Choroid plexus epithelial cell (primary cell): ENCODE measurements at regions not wholly inside any gene's neighbourhood (a gene's known extent, or its start where the extent isn't known, plus 50 kb on each side); places are given as distances from the start of the nearest gene placed in this dataset.

Source experiments
- DNase-seq: peaks from one replicate; pipeline ENCODE4 v3.0.0-alpha.2; 2010; ENCODE audit warnings: low read depth
- H3K4me3 ChIP-seq: 2 replicates; pipeline ENCODE4 v1.5.1; 2011; ENCODE audit warnings: low read depth, mild to moderate bottlenecking, control low read depth, low read length, moderate library complexity
- TF ChIP-seq, protein P1 (sequence below): conservative IDR thresholded peaks from 2 replicates; pipeline ENCODE4 v1.5.1; 2011; ENCODE audit warnings: low read depth, mild to moderate bottlenecking, control low read depth, inconsistent platforms, low read length, moderate library complexity

DNA sequence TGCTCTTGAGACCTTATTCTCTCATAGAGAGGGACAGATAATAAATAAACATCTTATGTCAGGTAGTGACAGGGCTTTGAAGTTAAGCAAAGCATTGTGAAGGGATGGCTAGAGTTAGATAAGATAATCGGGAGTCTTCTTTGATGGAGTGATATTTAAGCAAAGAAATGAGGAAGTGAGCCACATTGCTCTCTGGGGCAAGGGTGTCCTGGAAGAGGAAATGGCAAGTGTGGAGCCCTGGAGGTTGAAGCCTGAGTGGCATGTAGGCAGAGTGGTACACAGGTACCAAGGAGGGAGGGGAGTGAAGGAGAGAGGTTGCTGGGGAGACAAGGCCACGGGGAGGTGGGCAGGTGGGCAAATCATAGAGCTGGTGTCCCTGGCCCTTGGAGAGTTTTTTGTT is 110.2 kb downstream of the CTAGE1 start:
- TF ChIP-seq, protein P1, sequence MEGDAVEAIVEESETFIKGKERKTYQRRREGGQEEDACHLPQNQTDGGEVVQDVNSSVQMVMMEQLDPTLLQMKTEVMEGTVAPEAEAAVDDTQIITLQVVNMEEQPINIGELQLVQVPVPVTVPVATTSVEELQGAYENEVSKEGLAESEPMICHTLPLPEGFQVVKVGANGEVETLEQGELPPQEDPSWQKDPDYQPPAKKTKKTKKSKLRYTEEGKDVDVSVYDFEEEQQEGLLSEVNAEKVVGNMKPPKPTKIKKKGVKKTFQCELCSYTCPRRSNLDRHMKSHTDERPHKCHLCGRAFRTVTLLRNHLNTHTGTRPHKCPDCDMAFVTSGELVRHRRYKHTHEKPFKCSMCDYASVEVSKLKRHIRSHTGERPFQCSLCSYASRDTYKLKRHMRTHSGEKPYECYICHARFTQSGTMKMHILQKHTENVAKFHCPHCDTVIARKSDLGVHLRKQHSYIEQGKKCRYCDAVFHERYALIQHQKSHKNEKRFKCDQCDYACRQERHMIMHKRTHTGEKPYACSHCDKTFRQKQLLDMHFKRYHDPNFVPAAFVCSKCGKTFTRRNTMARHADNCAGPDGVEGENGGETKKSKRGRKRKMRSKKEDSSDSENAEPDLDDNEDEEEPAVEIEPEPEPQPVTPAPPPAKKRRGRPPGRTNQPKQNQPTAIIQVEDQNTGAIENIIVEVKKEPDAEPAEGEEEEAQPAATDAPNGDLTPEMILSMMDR = no peak
- no peak overlapping the region for H3K4me3 ChIP-seq
- DNase-seq = no peak

DNA sequence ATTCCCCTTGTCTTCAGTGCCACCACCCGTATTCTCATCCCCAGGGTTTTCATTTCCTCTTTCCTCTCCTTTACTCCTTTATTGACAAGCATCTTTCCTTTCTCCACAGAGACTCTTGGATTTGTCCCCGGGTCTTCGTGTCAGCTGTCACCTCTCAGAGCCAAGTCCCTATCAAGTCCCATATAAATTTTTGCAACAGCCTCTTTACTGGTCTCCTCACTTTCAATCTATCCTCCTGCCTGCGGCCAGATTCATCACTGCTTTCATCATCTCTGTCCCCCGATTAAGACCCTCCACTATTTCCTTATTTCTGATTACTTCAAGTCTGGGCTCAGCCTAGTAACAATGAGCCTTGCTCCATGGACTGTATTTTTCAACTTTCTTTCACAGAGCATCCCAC is 113.8 kb downstream of the CTAGE1 start:
- no peak overlapping the region for H3K4me3 ChIP-seq
- TF ChIP-seq, protein P1 = no peak
- DNase-seq = no peak

DNA sequence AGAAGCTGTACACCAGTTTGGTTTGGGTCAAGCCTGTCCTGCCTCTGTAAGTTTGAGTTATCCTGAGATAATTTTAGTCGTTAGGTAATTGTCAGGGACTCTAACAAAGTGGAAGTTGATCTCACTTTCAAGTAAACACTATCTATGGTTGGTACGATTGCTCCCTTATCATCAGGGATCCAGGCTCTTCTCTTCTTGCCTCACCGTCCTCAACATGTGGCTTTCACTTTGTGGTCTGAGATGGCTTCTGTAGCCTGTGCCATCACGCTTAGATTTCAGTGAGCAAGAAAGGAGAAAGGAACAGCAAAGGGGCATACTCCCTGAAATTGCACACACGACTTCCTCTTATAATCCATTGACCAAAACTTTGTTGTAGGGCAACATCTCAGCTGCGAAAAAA is 115.6 kb downstream of the CTAGE1 start:
- H3K4me3 ChIP-seq = no peak overlapping the region
- no peak for DNase-seq
- TF ChIP-seq, protein P1 = no peak

DNA sequence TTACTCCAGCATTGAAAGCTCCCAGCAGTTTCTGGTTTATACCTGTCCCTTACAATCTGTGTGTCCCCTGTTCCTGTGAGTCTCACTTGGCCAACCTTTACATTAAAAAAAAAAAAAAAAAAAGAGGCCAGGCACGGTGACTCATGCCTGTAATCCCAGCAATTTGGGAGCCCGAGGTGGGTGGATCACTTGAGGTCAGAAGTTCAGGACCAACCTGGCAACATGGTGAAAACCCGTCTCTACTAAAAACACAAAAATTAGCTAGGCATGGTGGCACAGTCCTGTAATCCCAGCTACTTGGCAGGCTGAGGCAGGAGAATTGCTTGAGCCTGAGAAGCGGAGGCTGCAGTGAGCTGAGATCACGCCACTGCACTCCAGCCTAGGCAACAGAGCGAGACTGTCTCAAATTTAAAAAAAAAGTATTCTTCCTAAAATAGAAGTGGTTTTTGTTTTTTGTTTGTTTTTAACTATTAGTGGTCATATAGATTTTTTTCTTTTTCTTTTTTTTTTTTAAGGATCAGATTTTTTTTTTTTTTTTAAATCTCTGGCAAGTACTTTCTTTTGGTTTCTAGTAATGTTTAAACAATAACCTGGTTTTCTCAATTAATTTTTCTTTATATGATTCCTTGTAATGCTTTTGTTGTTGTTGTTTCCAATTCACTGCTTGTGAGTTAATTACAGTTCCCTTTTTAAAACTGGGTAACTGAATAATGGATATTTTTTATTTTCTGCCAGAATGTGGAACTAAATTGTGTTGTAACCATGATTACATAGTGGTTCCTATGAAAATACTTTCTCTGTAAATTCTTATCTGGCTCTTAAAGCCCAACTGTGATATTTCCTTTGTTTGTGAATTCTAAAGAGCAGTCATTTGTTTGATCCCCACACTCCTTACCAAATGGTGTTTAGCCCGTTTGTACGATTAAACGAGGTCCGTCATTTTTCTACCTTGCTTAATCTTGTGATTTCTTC is 116.8 kb downstream of the CTAGE1 start:
- no peak for DNase-seq
- TF ChIP-seq, protein P1 = no peak
- no peak overlapping the region for H3K4me3 ChIP-seq

DNA sequence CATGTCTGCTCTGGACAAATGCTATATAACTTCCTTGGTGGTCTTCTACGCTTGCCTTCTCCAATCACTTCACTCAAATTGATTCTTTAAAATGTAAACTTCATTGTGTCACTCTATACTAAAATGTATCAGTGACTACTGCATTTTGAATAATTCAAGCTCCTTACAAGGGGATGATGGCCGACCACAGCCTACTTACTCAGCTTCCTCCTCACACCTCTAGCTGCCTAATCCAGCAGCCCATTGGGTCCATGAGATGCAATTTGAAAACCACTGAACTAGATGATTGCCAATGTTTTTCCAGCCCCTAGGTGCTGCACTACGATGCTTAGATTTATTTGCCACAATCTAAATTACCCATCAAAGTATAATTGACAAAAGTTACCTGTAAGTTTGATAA is 120.7 kb downstream of the CTAGE1 start:
- DNase-seq = no peak
- no peak overlapping the region for H3K4me3 ChIP-seq
- TF ChIP-seq, protein P1 = no peak

DNA sequence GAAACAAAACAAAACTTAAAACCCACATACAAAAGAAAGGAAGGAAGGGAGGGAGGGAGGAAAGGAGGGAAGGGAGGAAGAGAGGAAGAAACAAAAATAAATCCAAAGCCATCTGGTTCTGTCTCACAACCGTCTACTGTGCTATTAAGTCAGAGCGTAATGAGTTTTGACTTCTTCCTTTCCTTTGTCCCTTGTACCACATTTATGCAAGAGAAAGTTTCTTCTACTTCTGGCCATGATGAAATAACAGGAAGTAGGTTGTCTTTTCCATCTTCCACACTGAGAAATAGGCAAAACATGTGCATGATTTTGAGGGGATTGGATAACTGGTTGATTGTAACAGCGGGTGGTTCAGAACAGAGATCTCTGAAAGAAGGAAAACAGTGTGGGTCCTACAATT is 121.4 kb downstream of the CTAGE1 start:
- no peak for DNase-seq
- TF ChIP-seq, protein P1 = no peak
- no peak overlapping the region for H3K4me3 ChIP-seq

DNA sequence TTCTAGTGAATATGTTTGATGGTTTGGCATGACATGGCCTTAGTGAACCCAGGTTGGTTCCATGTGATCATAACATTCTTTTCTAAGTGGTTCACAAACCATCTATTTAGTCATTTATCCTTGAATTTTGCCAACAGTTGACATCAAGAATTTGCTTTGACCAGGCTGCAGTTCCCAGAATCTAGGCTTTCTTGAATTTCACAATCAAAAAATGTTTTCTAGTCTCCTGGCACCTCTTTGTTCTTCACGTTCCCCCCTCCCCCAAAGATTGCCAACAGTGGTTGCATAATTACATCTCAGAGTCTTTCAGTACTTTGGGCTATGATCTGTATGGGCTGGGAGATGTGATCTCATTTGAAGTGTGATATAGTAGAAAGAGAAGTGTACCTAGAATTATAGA is 124.0 kb downstream of the GATA6 start:
- DNase-seq = peak; percentile 13
- no peak overlapping the region for H3K4me3 ChIP-seq
- TF ChIP-seq, protein P1 = no peak
